MCF 10A (cell line): ENCODE measurements at regions not wholly inside any gene's neighbourhood (a gene's known extent, or its start where the extent isn't known, plus 50 kb on each side); places are given as distances from the start of the nearest gene placed in this dataset.

Experiments used
- BruUV-seq: library from RNA; stranded (reverse); fragments of 400-500 nt; replicated peaks from 2 replicates; lab custom pipeline; 2021; lab: Mats Ljungman, UMichigan
- CTCF ChIA-PET: fragments of 300-600 bp; sonication (Branson Sonifier 250); formaldehyde crosslinking; extraction: SDS; loops from one replicate; lab custom pipeline; 2021; ENCODE audit warnings: antibody characterized with exemption, inconsistent platforms; lab: Yijun Ruan, JAX
- POLR2A ChIA-PET: fragments of 300-600, 350-650 bp; sonication (Branson Sonifier 250); formaldehyde crosslinking; extraction: SDS; loops from one replicate; lab custom pipeline; 2020; ENCODE audit warnings: antibody characterized with exemption, inconsistent platforms; lab: Yijun Ruan, JAX
- DNase-seq: peaks from one replicate; pipeline ENCODE4 v3.0.0-alpha.2; 2018; ENCODE audit not compliant: unreplicated experiment
- H3K27ac Mint-ChIP-seq: one replicate; pipeline ENCODE4 v1.8.0; 2022; ENCODE audit warnings: mild to moderate bottlenecking, low read depth, mixed read lengths; ENCODE audit not compliant: unreplicated experiment
- H3K27me3 Mint-ChIP-seq: one replicate; pipeline ENCODE4 v1.8.0; 2022; ENCODE audit warnings: mixed read lengths; ENCODE audit not compliant: insufficient read depth, unreplicated experiment
- H3K36me3 Mint-ChIP-seq: one replicate; pipeline ENCODE4 v1.8.0; 2022; ENCODE audit warnings: mild to moderate bottlenecking, moderate library complexity, mixed read lengths; ENCODE audit not compliant: insufficient read depth, unreplicated experiment
- H3K4me1 Mint-ChIP-seq: one replicate; pipeline ENCODE4 v1.8.0; 2022; ENCODE audit warnings: mixed read lengths; ENCODE audit not compliant: insufficient read depth, unreplicated experiment
- H3K4me3 Mint-ChIP-seq: one replicate; pipeline ENCODE4 v1.8.0; 2022; ENCODE audit warnings: mild to moderate bottlenecking, moderate library complexity, mixed read lengths; ENCODE audit not compliant: unreplicated experiment
- H3K9me3 Mint-ChIP-seq: one replicate; pipeline ENCODE4 v1.8.0; 2022; ENCODE audit warnings: mixed read lengths; ENCODE audit not compliant: unreplicated experiment
- intact Hi-C: fragments of 100-400 bp; cut with micrococcal nuclease; formaldehyde crosslinking; loops from 2 replicates; pipeline ENCODE4 v1.14.1; 2022
- TF ChIP-seq, protein P1 (sequence below): fragments of 200-600 bp; IDR thresholded peaks from one replicate; pipeline ENCODE4 v1.8.0; 2022; ENCODE audit warnings: antibody characterized with exemption, mild to moderate bottlenecking; ENCODE audit not compliant: unreplicated experiment

DNA sequence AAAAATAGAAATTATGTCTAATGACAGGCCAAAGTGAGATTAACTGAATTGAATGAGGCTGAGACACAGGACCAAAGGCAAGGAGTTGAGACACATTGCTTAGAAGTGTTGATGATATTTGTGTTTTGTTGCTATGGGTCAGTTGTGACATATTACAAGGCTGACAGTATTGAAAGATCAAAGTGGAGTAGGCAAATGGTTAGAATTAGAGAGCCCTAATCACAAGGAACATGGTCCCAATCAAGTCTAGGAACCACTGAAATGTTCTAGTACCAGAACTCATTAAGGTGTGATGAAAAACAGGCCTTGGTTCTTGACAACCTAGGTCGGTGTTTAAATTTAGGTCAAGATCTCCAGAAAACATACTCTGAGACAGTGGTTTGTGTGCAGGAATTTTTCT lies 896.3 kb upstream of the HS3ST1 start:
- DNase-seq: no peak
- CTCF ChIA-PET: no interaction called here
- TF ChIP-seq, protein P1, sequence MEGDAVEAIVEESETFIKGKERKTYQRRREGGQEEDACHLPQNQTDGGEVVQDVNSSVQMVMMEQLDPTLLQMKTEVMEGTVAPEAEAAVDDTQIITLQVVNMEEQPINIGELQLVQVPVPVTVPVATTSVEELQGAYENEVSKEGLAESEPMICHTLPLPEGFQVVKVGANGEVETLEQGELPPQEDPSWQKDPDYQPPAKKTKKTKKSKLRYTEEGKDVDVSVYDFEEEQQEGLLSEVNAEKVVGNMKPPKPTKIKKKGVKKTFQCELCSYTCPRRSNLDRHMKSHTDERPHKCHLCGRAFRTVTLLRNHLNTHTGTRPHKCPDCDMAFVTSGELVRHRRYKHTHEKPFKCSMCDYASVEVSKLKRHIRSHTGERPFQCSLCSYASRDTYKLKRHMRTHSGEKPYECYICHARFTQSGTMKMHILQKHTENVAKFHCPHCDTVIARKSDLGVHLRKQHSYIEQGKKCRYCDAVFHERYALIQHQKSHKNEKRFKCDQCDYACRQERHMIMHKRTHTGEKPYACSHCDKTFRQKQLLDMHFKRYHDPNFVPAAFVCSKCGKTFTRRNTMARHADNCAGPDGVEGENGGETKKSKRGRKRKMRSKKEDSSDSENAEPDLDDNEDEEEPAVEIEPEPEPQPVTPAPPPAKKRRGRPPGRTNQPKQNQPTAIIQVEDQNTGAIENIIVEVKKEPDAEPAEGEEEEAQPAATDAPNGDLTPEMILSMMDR: no peak

DNA sequence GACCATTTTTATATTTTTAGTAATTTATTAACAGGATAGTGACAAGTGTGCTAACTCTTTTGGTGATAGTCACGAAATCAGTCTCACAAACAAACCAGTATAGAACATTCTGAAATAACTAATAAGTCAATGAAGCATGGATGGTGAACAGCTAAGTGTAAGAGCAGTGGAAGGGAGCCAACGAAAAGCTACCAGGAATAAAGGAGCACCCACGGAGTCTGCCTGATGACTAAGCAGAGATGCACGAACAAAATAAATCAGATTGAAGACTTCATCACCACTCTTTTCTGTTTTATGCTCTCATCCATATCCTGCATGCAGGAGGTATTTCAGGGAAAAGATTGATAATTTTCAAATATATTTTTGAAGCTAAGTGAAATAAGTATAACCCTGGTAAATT lies 891.1 kb upstream of the HS3ST1 start:
- TF ChIP-seq, protein P1: no peak
- H3K9me3 Mint-ChIP-seq: no peaks in the 10 kb centered on the region
- intact Hi-C loops: no loop called here
- peak; percentile 56 for DNase-seq
- no peaks in the 10 kb centered on the region for H3K4me1 Mint-ChIP-seq
- no peaks in the 10 kb centered on the region for H3K27me3 Mint-ChIP-seq
- POLR2A ChIA-PET: interaction anchor here (1.4 kb wide), 1 partner anchor 10 kb away, joined by 5 read pairs; no protein-coding TSS in a partner anchor
- BruUV-seq: no TSS peak
- H3K4me3 Mint-ChIP-seq: no peak overlapping the region
- H3K36me3 Mint-ChIP-seq: no peaks in the 10 kb centered on the region
- CTCF ChIA-PET: no interaction called here
- H3K27ac Mint-ChIP-seq: no peak overlapping the region

More for the DNA sequence above, 896.3 kb upstream of the HS3ST1 start:
- intact Hi-C loops: no loop called here
- BruUV-seq: no TSS peak
- H3K36me3 Mint-ChIP-seq: no peaks in the 10 kb centered on the region
- POLR2A ChIA-PET: no interaction called here
- H3K27me3 Mint-ChIP-seq: no peaks in the 10 kb centered on the region
- no peak overlapping the region for H3K27ac Mint-ChIP-seq
- H3K4me3 Mint-ChIP-seq: no peak overlapping the region
- H3K9me3 Mint-ChIP-seq: no peaks in the 10 kb centered on the region
- H3K4me1 Mint-ChIP-seq: no peaks in the 10 kb centered on the region

DNA sequence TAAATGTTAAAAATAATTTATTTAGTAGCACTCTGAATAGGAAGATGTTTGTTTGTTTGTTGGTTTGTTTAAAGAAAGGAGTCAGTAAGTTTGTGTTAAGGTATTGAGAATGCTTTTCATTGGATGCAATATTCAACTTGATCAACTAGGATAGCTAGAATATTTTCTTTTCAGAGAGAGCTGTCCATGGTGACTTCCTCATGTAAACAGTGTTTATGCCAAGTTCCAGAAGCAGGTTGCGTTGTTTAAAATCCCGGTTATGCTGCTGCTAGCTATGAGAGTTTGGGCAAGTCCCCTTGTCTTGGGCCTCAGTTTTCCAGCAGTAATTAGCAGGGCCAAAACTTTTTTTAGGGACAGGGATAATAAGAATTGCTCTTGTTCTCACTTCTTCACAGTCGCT lies 876.2 kb upstream of the HS3ST1 start:
- H3K27me3 Mint-ChIP-seq: no peaks in the 10 kb centered on the region
- TF ChIP-seq, protein P1: no peak
- ChIA-PET CTCF (no interaction called here), POLR2A (no interaction called here)
- DNase-seq: no peak
- H3K36me3 Mint-ChIP-seq: no peaks in the 10 kb centered on the region
- no peak overlapping the region for H3K4me3 Mint-ChIP-seq
- intact Hi-C loops: no loop called here
- no peaks in the 10 kb centered on the region for H3K9me3 Mint-ChIP-seq
- H3K4me1 Mint-ChIP-seq: no peaks in the 10 kb centered on the region
- H3K27ac Mint-ChIP-seq: no peak overlapping the region
- no TSS peak for BruUV-seq

DNA sequence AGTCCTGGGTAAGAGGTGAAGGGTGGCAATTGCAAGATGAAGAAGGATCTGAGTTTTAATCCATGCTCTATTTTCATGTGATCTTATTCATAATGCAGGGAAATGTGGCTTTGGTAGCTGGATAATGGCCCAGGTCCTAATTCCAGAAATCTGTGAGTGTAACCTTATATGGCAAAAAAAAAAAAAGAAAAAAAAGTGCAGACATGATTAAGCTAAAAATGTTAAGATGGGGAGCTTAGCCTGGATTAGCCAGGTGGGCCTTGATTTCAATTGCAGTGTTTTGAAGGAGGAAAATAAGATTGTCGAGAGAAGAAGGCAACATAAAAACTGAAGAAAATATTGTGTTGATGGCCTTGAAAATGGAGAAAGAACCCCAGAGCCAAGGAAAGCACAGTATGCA lies 867.7 kb upstream of the HS3ST1 start:
- no peak overlapping the region for H3K4me3 Mint-ChIP-seq
- no peak for DNase-seq
- no peak overlapping the region for H3K27ac Mint-ChIP-seq
- no TSS peak for BruUV-seq
- ChIA-PET POLR2A (no interaction called here), CTCF (interaction anchor here (0.6 kb wide), 1 partner anchor 27 kb away, joined by 4 read pairs; no protein-coding TSS in a partner anchor)
- TF ChIP-seq, protein P1: no peak
- H3K27me3 Mint-ChIP-seq: no peaks in the 10 kb centered on the region
- H3K4me1 Mint-ChIP-seq: no peaks in the 10 kb centered on the region
- H3K9me3 Mint-ChIP-seq: no peaks in the 10 kb centered on the region
- intact Hi-C loops: no loop called here
- H3K36me3 Mint-ChIP-seq: no peaks in the 10 kb centered on the region
